HFFc6 (cell line): ENCODE measurements at regions not wholly inside any gene's neighbourhood (a gene's known extent, or its start where the extent isn't known, plus 50 kb on each side); places are given as distances from the start of the nearest gene placed in this dataset.
"Not testable (repeated sequence)": the region's sequence is repeated elsewhere in the genome, so short reads cannot be mapped to it uniquely, and the experiment has no call there.

Source experiments
- DNase-seq: peaks from one replicate; pipeline ENCODE4 v3.0.0-alpha.2; 2018
- H3K27ac Mint-ChIP-seq: 2 replicates; pipeline ENCODE4 v1.8.0; 2020; ENCODE audit warnings: mild to moderate bottlenecking, mixed read lengths
- H3K27me3 Mint-ChIP-seq: 2 replicates; pipeline ENCODE4 v1.8.0; 2021; ENCODE audit warnings: mild to moderate bottlenecking, moderate library complexity, mixed read lengths; ENCODE audit not compliant: insufficient read depth
- H3K36me3 Mint-ChIP-seq: 2 replicates; pipeline ENCODE4 v1.8.0; 2021; ENCODE audit warnings: low read depth, mixed read lengths
- H3K4me1 Mint-ChIP-seq: 2 replicates; pipeline ENCODE4 v1.8.0; 2020; ENCODE audit warnings: low read depth, mixed read lengths
- H3K4me3 Mint-ChIP-seq: 2 replicates; pipeline ENCODE4 v1.8.0; 2020; ENCODE audit warnings: mild to moderate bottlenecking, moderate library complexity, mixed read lengths
- H3K9me3 Mint-ChIP-seq: 2 replicates; pipeline ENCODE4 v1.8.0; 2020; ENCODE audit warnings: mild to moderate bottlenecking, mixed read lengths
- TF ChIP-seq, protein P1 (sequence below): fragments of 200-600 bp; sonication (generic); IDR thresholded peaks from 2 replicates; pipeline ENCODE4 v1.5.0; 2021; ENCODE audit warnings: antibody characterized with exemption, mild to moderate bottlenecking

DNA sequence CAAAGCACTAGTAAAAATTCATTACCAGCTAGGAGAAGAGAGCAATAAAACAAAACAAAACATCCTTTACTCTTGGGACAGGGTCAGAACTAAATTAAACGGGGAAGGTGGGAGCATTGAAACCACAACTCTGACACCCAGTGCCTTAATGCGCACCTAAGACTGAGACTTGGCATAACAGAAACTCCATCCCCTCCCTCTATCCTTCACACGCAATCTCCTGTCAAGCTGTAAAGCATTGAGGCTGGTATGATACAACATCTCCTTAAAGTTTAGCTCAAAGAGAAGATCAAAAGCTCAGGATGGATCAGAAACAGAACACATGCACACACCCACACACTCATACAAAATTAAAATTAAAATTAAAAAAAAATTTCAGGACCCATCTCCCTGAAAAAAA is 951.3 kb downstream of the STIM2 start:
- Mint-ChIP-seq H3K36me3 (no peaks in the 10 kb centered on the region), H3K9me3 (no peaks in the 10 kb centered on the region), H3K4me1 (peaks cover 26% of the 10 kb centered on the region), H3K27me3 (peaks cover 19% of the 10 kb centered on the region), H3K27ac (no peak overlapping the region), H3K4me3 (no peak overlapping the region)
- TF ChIP-seq, protein P1, sequence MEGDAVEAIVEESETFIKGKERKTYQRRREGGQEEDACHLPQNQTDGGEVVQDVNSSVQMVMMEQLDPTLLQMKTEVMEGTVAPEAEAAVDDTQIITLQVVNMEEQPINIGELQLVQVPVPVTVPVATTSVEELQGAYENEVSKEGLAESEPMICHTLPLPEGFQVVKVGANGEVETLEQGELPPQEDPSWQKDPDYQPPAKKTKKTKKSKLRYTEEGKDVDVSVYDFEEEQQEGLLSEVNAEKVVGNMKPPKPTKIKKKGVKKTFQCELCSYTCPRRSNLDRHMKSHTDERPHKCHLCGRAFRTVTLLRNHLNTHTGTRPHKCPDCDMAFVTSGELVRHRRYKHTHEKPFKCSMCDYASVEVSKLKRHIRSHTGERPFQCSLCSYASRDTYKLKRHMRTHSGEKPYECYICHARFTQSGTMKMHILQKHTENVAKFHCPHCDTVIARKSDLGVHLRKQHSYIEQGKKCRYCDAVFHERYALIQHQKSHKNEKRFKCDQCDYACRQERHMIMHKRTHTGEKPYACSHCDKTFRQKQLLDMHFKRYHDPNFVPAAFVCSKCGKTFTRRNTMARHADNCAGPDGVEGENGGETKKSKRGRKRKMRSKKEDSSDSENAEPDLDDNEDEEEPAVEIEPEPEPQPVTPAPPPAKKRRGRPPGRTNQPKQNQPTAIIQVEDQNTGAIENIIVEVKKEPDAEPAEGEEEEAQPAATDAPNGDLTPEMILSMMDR = no peak
- no peak for DNase-seq

DNA sequence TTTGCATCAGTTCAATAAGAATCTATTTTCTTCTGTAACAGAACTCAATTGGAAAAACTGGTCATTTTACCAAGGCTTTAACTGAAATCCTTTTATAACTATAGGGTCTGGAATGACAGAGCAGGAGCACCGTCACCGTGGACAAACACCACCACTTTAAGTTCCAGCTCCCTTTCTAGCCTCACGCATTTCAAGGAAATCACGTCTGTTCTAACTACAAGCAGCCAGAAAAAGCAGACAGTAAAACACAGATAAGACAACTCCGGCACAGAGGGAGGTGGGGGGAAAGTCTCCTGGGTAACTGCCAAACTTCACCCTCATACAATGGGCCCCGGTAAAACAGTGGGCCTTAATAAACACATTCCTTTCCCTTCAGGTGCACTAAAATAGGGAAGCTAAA is 952.6 kb downstream of the STIM2 start:
- peaks cover 20% of the 10 kb centered on the region for H3K4me1 Mint-ChIP-seq
- not testable (repeated sequence) for H3K36me3 Mint-ChIP-seq, H3K27ac Mint-ChIP-seq, H3K9me3 Mint-ChIP-seq, DNase-seq
- peaks cover 20% of the 10 kb centered on the region for H3K27me3 Mint-ChIP-seq
- peak overlapping the region; percentile 66 for H3K4me3 Mint-ChIP-seq

DNA sequence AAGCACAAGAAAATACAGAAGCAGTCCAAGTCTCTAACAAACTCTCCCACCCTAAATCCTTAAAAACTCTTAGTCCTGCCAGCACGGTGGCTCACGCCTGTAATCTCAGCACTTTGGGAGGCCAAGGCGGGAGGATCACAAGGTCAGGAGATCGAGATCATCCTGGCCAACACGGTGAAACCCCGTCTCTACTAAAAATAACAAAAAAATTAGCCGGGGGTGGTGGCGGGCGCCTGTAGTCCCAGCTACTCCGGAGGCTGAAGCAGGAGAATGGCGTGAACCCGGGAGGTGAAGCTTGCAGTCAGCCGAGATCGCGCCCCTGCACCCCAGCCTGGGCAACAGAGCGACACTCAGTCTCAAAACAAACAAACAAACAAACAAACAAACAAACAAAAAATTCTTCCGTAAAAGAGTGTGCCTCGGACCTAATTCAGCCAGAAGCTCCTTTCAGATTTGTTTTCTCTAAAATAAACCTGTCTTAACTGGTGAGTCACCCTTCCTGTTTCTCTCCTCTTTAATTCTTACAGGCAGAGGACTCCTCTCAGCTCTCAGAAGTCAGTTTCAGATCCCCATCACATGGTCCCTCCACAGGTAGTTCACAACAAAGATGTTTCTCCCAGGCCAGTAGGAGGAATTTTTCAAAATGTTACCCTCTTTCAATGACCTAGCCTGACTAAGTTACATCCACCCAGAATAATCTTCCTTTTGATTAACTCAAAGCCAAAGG is 953.2 kb downstream of the STIM2 start:
- not testable (repeated sequence) for DNase-seq, H3K27ac Mint-ChIP-seq, H3K36me3 Mint-ChIP-seq, H3K9me3 Mint-ChIP-seq
- Mint-ChIP-seq H3K4me1 (peaks cover 20% of the 10 kb centered on the region), H3K27me3 (peaks cover 20% of the 10 kb centered on the region), H3K4me3 (peak overlapping the region; percentile 66)

DNA sequence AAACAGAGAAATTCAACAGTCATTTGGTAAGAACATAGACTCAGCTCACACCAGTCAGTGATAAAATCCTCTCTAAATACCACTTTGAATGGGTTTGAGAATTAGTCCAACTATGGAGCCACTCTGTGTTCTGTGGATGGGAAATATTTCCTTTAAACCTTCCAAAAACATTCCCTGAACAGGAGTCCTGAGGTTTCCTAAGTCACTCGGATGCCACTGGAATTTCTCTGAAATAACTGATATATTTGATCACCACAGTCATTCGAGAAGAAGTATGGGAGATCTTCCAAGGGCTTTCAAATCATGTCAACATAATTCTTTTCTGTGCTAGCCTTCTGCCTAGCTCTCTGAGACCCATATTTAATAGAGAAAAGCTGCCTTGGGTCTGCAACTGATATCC is 958.6 kb downstream of the STIM2 start:
- H3K9me3 Mint-ChIP-seq = no peaks in the 10 kb centered on the region
- peaks cover 1% of the 10 kb centered on the region for H3K4me1 Mint-ChIP-seq
- no peak overlapping the region for H3K27ac Mint-ChIP-seq
- no peak overlapping the region for H3K4me3 Mint-ChIP-seq
- peaks cover 8% of the 10 kb centered on the region for H3K27me3 Mint-ChIP-seq
- TF ChIP-seq, protein P1 = no peak
- no peak for DNase-seq
- H3K36me3 Mint-ChIP-seq = no peaks in the 10 kb centered on the region

DNA sequence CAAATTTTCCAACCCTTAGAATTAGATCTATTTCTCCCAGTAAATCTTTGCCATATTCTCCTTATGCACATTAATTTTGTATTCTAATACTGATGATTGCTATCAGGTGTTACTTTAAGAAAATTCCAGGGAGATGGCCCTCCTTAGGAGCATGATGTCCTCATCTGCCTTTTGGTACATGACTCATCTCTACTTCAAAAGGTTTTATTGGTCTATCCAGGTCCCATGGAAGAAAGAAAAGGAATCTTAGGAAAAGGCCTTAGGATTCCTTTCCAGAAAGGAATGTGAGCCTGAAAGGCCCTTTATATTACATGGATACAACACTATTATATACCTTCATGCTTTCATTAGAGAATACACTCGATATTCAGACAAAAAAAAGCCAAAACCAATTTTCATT is 968.2 kb downstream of the STIM2 start:
- TF ChIP-seq, protein P1 = no peak
- Mint-ChIP-seq H3K4me3 (no peak overlapping the region), H3K4me1 (no peaks in the 10 kb centered on the region), H3K36me3 (no peaks in the 10 kb centered on the region), H3K27ac (no peak overlapping the region), H3K27me3 (0 out of 2 replicates have a peak, but pooled peaks cover under 1% of the 10 kb centered on the region), H3K9me3 (no peaks in the 10 kb centered on the region)
- peak; percentile 8 for DNase-seq

DNA sequence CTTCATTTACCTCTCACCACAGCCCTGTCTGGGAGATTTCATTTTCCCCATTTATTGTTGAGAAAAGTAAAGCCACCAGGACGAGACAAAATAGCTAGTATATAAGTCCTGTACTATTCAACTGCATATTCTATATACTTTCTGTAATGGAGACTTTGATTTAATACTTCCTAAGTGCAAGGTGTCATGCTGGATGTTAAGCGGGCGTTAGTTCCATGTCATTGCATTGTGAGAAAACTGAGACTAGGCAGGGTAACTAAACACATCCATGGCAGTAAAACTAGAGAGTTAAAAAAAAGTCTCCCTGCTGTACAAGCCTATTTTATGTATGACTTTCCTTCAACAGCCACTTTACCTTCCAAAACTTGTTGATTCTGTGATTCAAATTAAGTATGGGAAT is 969.6 kb downstream of the STIM2 start:
- Mint-ChIP-seq H3K36me3 (no peaks in the 10 kb centered on the region), H3K27ac (no peak overlapping the region), H3K4me1 (no peaks in the 10 kb centered on the region), H3K4me3 (no peak overlapping the region), H3K9me3 (no peaks in the 10 kb centered on the region), H3K27me3 (no peaks in the 10 kb centered on the region)
- TF ChIP-seq, protein P1 = no peak
- DNase-seq = no peak
